Right ventricle myocardium superior (tissue), 1 donor: ENCODE measurements at regions not wholly inside any gene's neighbourhood (a gene's known extent, or its start where the extent isn't known, plus 50 kb on each side); places are given as distances from the start of the nearest gene placed in this dataset.
"Not testable (repeated sequence)": the region's sequence is repeated elsewhere in the genome, so short reads cannot be mapped to it uniquely, and the experiment has no call there.

Experiments
- ATAC-seq: fragments of 200-7000 bp; cut with Tn5 transposase; one replicate; pipeline ENCODE4 v1.9.1; 2020; ENCODE audit warnings: mild to moderate bottlenecking; ENCODE audit not compliant: poor library complexity
- DNase-seq: peaks from one replicate; pipeline ENCODE4 v3.0.0-alpha.2; 2020
- intact Hi-C: fragments of 100-400 bp; cut with DNase I; formaldehyde crosslinking; loops from one replicate; pipeline ENCODE4 v1.11.2; 2022
- donor health status: DM: no; HTN: yes; CAD: no; lungs with severe emphysema.

GRCh38 chr2:125169764-125170146 lies 1144.7 kb downstream of the CNTNAP5 start:
- DNase-seq (no peak), ATAC-seq (no peak)
- intact Hi-C loops: no loop called here

- DNase-seq: no peak
- intact Hi-C loops: no loop called here
Observed at GRCh38 chr2:125172181-125172580, 1147.1 kb downstream of the CNTNAP5 start.

DNA sequence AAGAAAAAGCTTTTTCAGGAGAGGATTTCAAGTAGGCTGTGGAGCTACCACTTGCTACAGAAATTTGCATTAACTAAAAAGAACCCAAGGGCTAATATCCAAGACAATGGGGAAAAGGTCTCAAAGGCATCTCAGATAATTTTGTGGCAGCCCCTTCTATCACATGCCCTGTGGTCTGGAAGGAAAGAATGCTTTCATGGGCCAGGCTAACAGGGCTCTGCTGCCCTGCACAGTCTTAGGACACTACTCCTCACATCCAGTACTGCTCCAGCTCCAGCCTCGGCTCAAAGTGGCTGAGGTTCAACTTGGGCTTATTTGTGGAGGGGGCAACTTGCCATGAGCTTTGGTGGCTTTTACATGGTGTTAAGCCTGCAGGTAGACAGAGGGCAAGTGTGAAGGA lies 1150.3 kb downstream of the CNTNAP5 start:
- no peak for ATAC-seq
- intact Hi-C loops: no loop called here
- DNase-seq: no peak

More at GRCh38 chr2:125172181-125172580, 1147.1 kb downstream of the CNTNAP5 start:
- ATAC-seq: no peak

DNA sequence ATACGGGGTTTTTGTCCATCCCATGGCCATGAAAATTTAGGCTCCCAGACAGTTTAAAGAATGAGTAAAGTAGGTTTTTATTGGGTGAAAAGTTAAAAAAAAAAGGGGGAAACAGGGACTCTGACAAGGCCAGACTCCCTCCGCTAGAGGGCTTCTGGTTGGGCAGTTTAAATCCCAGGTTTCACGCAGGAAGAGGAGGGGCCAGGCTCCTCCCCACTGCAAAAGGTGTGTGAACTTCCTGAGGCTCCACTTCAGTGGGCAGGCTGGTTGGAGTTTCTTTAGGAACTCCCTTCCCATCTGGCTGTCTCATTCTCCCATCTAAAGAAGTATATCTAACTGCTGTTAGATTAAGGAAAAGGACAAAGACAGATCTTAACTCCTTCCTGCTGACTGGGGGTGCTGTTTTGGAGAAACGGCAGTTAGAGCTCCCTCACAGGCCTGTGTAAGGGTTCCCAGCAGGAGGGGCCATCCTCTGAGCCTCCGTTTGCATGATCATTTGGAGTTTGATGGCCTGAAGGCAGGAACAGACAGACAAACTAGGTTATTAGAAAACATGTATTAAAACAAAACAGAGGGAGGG lies 1160.7 kb downstream of the CNTNAP5 start:
- ATAC-seq (no peak), DNase-seq (no peak)
- intact Hi-C loops: no loop called here

- no peak for ATAC-seq
- DNase-seq: no peak
- intact Hi-C loops: no loop called here
Observed at GRCh38 chr2:125207431-125207830, 1182.3 kb downstream of the CNTNAP5 start.

- intact Hi-C loops: no loop called here
- DNase-seq: no peak
- no peak for ATAC-seq
Observed at GRCh38 chr2:125216321-125216720, 1191.2 kb downstream of the CNTNAP5 start.

GRCh38 chr2:125224188-125224587 lies 1199.1 kb downstream of the CNTNAP5 start:
- intact Hi-C loops: no loop called here
- DNase-seq (no peak), ATAC-seq (no peak)

- intact Hi-C loops: no loop called here
- no peak for DNase-seq
- no peak for ATAC-seq
Observed at GRCh38 chr2:125224830-125225229, 1199.7 kb downstream of the CNTNAP5 start.

DNA sequence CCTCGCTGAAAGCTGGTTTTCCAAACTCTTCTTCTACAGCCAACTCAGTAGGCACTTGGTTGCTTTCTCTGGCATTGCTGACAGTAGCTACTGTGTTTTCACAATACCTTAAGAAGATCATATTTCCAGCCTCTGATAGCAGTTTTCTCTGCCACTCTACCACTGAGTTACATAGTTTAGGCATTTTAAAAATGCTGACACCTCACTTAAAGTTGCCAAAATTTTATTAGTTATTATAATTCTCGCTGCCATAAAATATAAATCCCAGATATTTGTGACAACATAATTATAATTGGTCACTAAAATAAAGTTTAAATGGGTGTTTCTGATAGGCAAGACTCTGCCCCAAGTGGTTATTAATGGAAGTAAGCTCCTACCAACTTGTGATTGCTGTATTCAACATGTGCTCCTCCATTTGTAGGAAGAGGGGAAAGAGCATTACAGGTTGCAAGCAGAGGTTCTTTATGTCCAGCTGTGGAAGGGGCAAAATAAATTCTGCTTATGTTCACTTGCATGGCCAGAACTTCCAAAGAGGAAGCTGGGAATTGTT lies 1202.8 kb downstream of the CNTNAP5 start:
- intact Hi-C loops: no loop called here
- ATAC-seq (no peak), DNase-seq (no peak)

DNA sequence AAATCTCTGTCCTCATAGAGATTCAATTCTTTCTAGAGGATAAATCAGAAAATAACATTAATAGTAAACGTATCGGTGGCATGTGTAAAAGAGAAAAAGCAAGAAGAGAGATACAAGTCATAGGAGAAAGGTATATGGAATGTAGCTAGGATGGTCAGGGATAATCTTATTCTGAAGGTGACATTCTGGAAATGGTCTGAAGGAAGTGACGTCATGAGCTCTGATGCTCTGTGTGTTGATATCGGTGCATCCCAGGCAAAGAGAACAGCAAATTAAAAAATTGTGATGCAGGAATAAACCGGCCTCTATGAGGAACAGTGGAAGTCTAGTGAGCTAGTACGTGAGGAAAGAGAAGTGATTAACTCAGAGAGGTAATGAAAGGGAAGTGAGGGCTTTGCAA lies 1215.8 kb downstream of the CNTNAP5 start:
- DNase-seq (no peak), ATAC-seq (no peak)
- intact Hi-C loops: no loop called here

GRCh38 chr2:125243074-125243473 lies 1218.0 kb downstream of the CNTNAP5 start:
- no peak for DNase-seq
- intact Hi-C loops: no loop called here
- no peak for ATAC-seq

- no peak for ATAC-seq
- intact Hi-C loops: no loop called here
- DNase-seq: no peak
Observed at GRCh38 chr2:125254010-125254409, 1228.9 kb downstream of the CNTNAP5 start.

- DNase-seq (no peak), ATAC-seq (no peak)
- intact Hi-C loops: no loop called here
Observed at GRCh38 chr2:125259451-125259850, 1234.4 kb downstream of the CNTNAP5 start.

GRCh38 chr2:125260366-125260930 lies 1235.4 kb downstream of the CNTNAP5 start:
- ATAC-seq, intact Hi-C loops, DNase-seq: not testable (repeated sequence)

DNA sequence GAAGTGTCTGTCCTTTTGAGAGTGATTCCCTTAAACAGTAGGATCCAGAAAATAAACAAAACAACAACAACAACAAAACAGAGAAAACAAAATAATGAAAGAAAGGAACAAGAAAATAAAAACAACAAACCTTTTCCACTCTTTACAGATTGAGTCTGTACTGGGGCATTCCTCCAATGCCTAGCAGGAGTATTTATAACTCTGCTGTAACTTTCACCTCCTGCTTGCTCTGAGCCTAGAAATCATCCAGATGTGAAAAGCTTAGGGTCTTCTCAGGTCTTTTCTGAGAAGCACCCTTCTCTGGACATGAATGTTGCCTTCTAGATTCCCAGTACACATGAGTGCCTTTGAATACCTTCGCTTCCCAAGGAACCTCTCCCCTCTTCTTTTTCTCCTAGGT lies 1239.4 kb downstream of the CNTNAP5 start:
- intact Hi-C loops: no loop called here
- DNase-seq (no peak), ATAC-seq (no peak)

GRCh38 chr2:125267683-125268082 lies 1242.6 kb downstream of the CNTNAP5 start:
- DNase-seq (no peak), ATAC-seq (no peak)
- intact Hi-C loops: no loop called here

DNA sequence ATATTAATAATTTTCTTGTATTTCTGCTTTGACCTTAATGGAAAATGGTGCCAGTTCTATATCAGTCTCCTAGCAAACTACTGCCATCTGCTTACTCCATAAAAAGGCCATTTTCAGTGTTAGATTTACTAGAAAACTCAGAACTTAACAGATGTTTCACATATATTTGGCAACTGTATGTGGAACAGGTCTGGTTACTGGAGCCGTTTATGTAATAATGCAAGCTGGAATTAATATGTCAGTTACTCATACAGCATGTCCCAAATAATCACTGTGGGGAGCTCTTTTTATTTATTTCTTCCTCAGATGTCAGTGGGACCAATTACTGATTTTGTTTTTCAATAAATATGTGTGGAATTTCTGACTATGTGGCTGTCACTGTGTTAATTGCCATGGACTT lies 1247.6 kb downstream of the CNTNAP5 start:
- intact Hi-C loops: no loop called here

DNA sequence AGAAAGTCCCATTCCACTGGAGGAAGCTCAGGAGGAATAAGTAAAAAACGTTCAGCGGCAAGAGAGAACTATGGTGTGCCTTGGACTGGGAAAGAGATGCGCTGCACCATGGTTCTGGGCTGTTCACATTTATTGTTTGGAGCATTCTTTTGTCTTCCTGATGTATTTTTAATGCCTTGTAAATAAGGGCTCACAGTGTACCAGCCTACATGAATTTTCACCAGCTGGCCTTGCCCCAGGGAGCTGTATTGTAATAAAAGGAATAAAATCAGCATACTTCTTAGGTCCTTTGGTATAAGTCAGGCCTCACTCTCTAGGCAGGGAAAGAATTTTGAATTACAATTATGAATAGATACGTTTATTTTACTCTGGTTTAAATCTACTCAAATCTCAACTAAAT lies 1249.6 kb downstream of the CNTNAP5 start:
- ATAC-seq (no peak), DNase-seq (no peak)
- intact Hi-C loops: no loop called here

More for the DNA sequence above, 1247.6 kb downstream of the CNTNAP5 start:
- no peak for ATAC-seq
- no peak for DNase-seq

DNA sequence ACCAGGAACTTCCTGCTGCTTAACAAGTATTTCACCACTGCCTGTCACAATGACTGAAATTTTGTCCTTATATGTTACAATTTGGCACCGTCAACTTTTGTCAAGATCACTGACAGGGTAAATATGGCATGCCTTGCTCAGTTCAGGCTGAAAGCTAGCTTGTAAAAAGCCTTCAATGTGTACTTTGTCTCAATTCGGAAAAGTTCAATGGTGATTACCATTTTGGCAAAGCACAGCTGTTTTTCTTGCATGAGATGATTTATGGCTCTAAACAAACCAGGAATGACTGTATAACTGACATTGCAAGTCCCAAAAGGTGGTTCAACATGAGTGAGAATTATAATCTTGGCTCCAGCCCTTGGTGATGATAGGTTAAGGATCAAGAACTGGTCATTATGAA lies 1255.2 kb downstream of the CNTNAP5 start:
- intact Hi-C loops: no loop called here
- DNase-seq (no peak), ATAC-seq (no peak)

DNA sequence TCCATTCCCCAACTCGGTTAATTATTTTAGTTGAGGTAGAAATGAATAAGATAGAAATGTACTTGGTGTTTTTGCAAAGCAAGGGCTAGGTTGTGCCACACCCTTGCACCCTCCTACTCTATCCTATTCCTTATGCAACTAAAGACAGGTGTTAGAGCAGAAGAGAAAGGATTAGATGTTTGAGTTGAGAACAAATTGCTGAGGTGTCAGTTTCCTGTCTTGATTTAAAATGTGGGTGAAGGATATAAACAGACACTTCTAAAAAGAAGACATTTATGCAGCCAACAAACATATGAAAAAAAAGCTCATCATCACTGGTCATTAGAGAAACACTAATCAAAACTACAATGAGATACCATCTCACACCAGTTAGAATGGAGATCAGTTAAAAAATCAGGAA lies 1256.2 kb downstream of the CNTNAP5 start:
- no peak for ATAC-seq
- intact Hi-C loops: no loop called here
- DNase-seq: no peak

DNA sequence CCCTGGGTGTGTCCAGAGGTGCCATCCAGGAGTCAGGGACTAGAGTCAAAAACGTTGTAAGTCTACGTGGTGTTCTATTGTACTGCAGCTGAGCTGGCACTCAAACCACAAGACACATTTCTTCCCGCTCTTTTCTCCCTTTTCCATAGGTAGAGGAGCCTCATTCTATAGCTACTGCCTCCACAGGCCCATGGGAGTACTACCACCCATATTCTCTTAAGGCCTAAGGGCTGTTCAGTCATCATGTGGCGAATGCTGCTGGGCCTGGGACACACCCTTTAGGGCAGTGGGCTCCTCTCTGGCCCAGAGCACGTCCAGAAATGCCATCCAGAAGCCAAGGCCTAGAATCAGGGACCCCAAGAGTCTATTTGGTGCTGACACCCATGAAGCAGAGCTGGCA lies 1271.7 kb downstream of the CNTNAP5 start:
- ATAC-seq: no peak
- intact Hi-C loops: no loop called here
- DNase-seq: no peak
